HG03039 (cell line): ENCODE measurements at regions not wholly inside any gene's neighbourhood (a gene's known extent, or its start where the extent isn't known, plus 50 kb on each side); places are given as distances from the start of the nearest gene placed in this dataset.

Source experiments
- ATAC-seq: cut with Tn5 transposase; IDR thresholded peaks from one replicate; pipeline ENCODE4 v1.9.1; 2021; ENCODE audit warnings: mild to moderate bottlenecking, moderate library complexity; ENCODE audit not compliant: unreplicated experiment

DNA sequence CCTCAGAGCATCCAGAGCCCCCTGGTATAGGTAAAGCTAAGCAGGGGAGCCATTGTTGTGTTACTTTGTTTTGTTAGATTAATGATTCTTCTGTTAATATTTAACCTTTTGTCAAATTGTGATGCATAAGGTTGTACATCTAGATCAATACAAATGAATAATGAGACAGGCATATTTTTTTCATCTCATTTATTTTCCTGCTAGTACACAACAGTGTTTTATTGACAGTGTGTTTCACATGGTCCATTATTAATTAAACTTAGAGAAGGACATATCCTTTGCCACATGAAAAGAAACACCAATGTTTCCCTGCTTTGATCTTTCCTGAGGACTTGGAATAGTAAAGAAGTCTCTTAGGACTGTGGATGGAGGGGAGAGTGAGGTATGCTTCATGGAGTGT lies 543.6 kb upstream of the CFAP20DC start:
- ATAC-seq = no peak

GRCh38 chr3:59580996-59581395 lies 531.2 kb upstream of the CFAP20DC start:
- no peak for ATAC-seq

GRCh38 chr3:59580499-59580898 lies 530.7 kb upstream of the CFAP20DC start:
- ATAC-seq = no peak

GRCh38 chr3:59578129-59578528 lies 528.3 kb upstream of the CFAP20DC start:
- no peak for ATAC-seq

DNA sequence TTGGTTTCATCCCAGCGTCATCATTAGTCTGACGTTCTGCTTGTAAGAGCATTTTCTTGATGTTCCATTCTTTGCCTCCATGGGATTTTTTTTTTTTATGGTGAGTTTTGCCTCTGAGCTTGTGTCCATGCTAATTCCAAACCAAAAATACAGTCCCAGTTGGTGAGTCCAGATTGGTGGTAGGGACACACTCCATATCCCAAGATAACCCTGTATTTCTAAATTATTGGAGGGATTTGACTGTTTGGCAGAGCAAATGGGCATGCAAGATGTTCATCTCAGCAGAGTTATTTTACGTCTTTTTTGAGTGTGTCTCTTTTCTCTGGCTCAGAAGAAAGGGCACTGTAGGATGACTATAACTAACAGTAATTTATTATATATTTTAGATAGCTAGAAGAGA lies 526.8 kb upstream of the CFAP20DC start:
- no peak for ATAC-seq

GRCh38 chr3:59575113-59576001 lies 525.5 kb upstream of the CFAP20DC start:
- peak; percentile 61 for ATAC-seq

- ATAC-seq = no peak
Observed at GRCh38 chr3:59573911-59574310, 524.1 kb upstream of the CFAP20DC start.

- ATAC-seq = no peak
Observed at GRCh38 chr3:59572106-59572505, 522.3 kb upstream of the CFAP20DC start.

DNA sequence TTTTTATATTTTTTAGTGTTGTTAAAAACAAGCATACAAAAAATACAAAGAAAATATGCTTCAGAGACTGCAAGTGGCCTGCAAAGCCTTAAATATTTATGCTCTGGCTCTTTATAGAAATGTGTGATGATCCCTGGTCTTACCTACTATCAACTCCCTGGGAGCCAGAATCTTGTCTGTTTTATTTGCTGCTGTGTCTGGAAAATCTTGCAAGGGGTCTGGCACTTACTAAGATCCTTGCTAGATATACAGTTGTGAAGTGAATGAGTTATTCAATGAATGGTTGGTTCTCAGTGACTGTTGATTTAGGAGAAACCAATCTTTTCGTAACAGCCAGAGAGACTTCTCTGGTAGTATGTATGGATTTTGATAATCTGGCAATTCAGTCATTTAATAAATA lies 521.0 kb upstream of the CFAP20DC start:
- ATAC-seq = no peak

DNA sequence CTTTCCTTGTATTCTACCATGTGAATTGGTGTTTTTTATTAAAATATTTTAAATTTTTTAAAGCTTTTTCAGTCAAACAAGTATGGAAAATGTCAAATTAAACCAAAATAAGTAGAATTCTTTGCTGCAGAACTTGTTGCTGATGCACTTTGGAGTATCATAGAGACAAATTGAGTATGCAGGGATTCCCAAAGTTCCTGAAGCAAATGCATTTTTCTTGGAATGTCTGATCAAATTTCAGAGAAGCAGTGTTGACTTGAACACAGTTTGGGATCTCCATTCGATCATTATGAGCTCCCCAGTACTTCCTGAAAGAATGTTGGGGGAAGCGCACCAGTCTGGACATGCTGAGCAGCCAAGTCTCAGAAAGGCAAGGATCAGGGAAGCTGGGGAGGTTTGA lies 517.8 kb upstream of the CFAP20DC start:
- ATAC-seq = no peak

- peak; percentile 96 for ATAC-seq
Observed at GRCh38 chr3:59566481-59566975, 516.7 kb upstream of the CFAP20DC start.

- ATAC-seq = no peak
Observed at GRCh38 chr3:59565125-59565524, 515.3 kb upstream of the CFAP20DC start.

GRCh38 chr3:59563966-59564365 lies 514.1 kb upstream of the CFAP20DC start:
- no peak for ATAC-seq

- no peak for ATAC-seq
Observed at GRCh38 chr3:59563072-59563605, 513.3 kb upstream of the CFAP20DC start.

GRCh38 chr3:59559721-59560435 lies 510.1 kb upstream of the CFAP20DC start:
- no peak for ATAC-seq

GRCh38 chr3:59558906-59559720 lies 509.3 kb upstream of the CFAP20DC start:
- no peak for ATAC-seq

DNA sequence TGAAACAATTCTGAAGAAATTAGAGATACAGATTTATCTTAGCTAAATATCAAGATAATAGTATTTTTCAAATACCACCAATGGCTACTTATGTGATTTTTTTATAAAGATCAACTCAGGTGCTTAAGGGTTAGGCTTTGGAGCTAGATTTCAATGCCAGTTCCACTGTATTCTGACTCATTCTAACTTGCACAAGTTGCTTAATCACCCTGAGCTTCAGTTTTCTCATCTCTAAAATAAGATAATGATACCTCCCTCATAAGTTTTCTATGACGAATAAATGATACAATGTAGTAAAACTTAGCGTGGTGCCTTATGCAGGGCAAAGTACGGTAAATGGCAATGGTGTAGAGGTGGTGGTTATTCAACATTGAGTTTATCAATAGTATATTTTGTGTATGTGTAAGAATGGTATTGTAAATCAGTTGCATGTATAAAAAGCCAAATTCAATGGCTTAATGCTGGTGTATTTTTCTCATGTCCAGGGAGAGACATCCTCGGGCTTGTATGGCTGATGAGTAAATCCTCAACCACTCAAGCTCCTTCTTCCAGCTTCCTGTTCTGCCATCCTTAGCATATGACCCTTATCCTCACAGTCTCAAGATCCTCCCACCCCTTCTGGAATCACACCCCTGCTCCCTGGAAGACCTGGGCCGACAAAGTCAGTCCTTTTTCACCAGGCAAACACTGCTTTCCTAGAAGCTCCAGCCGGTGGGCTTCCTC lies 505.9 kb upstream of the CFAP20DC start:
- ATAC-seq = no peak

DNA sequence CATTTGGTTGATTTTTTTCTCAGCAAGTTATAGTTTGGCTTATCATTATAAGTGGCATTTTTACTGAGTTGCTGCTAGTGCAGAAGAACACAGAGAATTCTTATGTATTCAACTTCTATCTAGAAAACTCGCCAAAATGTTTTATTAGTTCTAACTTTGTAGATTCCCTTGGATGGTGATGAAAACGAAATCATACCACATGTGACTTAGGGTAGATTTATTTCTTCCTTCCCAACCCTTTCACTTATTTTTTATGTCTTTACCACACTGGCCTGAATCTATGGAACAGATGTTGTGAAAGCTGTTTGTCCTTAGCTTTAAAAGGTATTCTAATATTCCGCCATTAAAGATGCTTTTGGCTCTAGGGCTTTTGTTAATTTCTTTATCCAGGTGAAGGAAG lies 503.3 kb upstream of the CFAP20DC start:
- ATAC-seq = no peak

- ATAC-seq = no peak
Observed at GRCh38 chr3:59551834-59552233, 502.0 kb upstream of the CFAP20DC start.

DNA sequence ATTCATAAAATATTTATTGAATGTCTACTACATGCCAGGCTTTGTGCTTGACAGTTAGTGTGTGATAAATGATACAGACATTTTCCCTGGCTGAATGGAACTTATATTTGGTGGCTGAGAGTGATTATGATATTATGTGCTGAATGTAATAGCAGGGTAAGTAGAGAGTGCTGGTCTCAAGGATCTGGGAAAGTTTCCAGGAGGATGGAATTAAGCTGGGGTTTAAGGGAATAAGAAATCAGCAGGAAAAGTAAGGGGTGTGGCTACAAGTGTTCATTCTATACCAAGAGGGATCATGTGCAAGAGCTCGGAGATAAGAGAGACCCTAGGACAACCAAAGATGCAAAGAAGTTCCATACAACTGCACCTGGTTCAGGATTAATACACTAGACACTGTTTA lies 500.1 kb upstream of the CFAP20DC start:
- ATAC-seq = no peak
